Mucosa of rectum (tissue), 2 donors: ENCODE measurements at regions not wholly inside any gene's neighbourhood (a gene's known extent, or its start where the extent isn't known, plus 50 kb on each side); places are given as distances from the start of the nearest gene placed in this dataset.

ENCODE experiments used
- H3K27ac ChIP-seq, 2 donors: one replicate each; pipeline ENCODE4 v1.7.0; 2013; ENCODE audit warnings: inconsistent platforms in 2 of 2, low read depth in 2 of 2, low read length in 2 of 2
- H3K27me3 ChIP-seq, 2 donors: one replicate each; pipeline ENCODE4 v1.7.0; 2013; ENCODE audit warnings: low read length in 2 of 2; ENCODE audit not compliant: control insufficient read depth in 2 of 2, insufficient read depth in 2 of 2
- H3K36me3 ChIP-seq, 2 donors: one replicate each; pipeline ENCODE4 v1.7.0; 2013; ENCODE audit warnings: low read length in 2 of 2; ENCODE audit not compliant: control insufficient read depth in 2 of 2, insufficient read depth in 2 of 2
- H3K4me1 ChIP-seq, 2 donors: one replicate each; pipeline ENCODE4 v1.7.0; 2013; ENCODE audit warnings: low read length in 2 of 2, mild to moderate bottlenecking in 1 of 2; ENCODE audit not compliant: control insufficient read depth in 2 of 2, insufficient read depth in 2 of 2
- H3K4me3 ChIP-seq, 2 donors: one replicate each; pipeline ENCODE4 v1.7.0; 2013; ENCODE audit warnings: low read length in 2 of 2
- H3K9ac ChIP-seq, 2 donors: one replicate each; pipeline ENCODE4 v1.7.0; 2013; ENCODE audit warnings: low read length in 2 of 2, low read depth in 1 of 2, mild to moderate bottlenecking in 1 of 2
- H3K9me3 ChIP-seq, 2 donors: one replicate each; pipeline ENCODE4 v1.7.0; 2013; ENCODE audit warnings: low read length in 2 of 2; ENCODE audit not compliant: control insufficient read depth in 2 of 2
- donor health status: healthy.
- donor health status: Normal muscosa, but diverticular disease.

GRCh38 chr5:74319076-74319475 lies 321.5 kb downstream of the ENC1 start:
- Histone ChIP-seq H3K27ac (no peak overlapping the region), H3K9me3 (no peaks in the 10 kb centered on the region), H3K27me3 (no peaks in the 10 kb centered on the region), H3K4me3 (no peak overlapping the region), H3K9ac (no peak overlapping the region), H3K36me3 (no peaks in the 10 kb centered on the region), H3K4me1 (no peaks in the 10 kb centered on the region)

GRCh38 chr5:74316064-74316603 lies 324.4 kb downstream of the ENC1 start:
- Histone ChIP-seq H3K9me3 (no peaks in the 10 kb centered on the region), H3K4me1 (no peaks in the 10 kb centered on the region), H3K36me3 (no peaks in the 10 kb centered on the region), H3K9ac (no peak overlapping the region), H3K27ac (no peak overlapping the region), H3K27me3 (no peaks in the 10 kb centered on the region), H3K4me3 (no peak overlapping the region)

- no peaks in the 10 kb centered on the region for H3K9me3 ChIP-seq
- H3K27me3 ChIP-seq: no peaks in the 10 kb centered on the region
- no peak overlapping the region for H3K27ac ChIP-seq
- no peaks in the 10 kb centered on the region for H3K4me1 ChIP-seq
- H3K4me3 ChIP-seq: no peak overlapping the region
- no peaks in the 10 kb centered on the region for H3K36me3 ChIP-seq
- H3K9ac ChIP-seq: no peak overlapping the region
Observed at GRCh38 chr5:74314906-74315305, 325.6 kb downstream of the ENC1 start.

DNA sequence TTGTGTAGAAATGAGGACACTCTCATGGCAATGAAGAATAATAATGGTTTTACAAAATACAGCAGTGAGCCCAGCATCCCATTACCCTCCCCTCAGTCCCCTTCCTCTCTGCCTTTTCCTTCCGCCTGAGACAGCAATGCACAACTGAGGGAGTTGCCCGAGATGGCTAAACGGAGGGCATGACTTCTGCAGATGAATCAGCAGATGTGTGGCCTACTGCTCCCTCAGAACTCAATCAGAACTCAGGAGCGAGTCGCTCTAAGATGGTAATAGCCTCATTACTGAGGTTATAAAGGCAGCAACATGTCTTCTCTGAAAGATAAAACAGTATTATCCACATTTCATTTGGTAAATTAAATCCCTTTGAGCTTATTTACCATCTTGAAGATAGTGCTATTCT lies 326.6 kb downstream of the ENC1 start:
- Histone ChIP-seq H3K9me3 (no peaks in the 10 kb centered on the region), H3K4me1 (no peaks in the 10 kb centered on the region), H3K9ac (no peak overlapping the region), H3K4me3 (no peak overlapping the region), H3K27ac (no peak overlapping the region), H3K36me3 (no peaks in the 10 kb centered on the region), H3K27me3 (no peaks in the 10 kb centered on the region)

DNA sequence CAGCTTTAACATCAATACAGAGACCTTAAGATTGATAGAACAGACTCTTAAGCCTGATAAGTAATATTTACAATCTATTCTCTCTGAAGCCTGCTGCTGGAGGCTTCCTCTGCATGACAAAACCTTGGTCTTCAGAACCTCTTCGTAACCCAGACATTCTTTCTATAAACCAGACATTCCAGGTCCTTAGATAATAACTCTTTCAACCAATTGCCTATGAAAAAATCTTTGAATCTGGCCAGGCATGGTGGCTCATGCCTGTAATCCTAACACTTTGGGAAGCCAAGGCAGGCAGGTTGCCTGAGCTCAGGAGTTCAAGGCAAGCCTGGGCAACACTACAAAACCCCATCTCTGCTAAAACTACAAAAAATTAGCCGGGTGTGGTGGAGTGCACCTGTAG lies 327.8 kb downstream of the ENC1 start:
- Histone ChIP-seq H3K4me1 (no peaks in the 10 kb centered on the region), H3K4me3 (no peak overlapping the region), H3K36me3 (no peaks in the 10 kb centered on the region), H3K9ac (no peak overlapping the region), H3K27ac (no peak overlapping the region), H3K27me3 (no peaks in the 10 kb centered on the region), H3K9me3 (no peaks in the 10 kb centered on the region)

DNA sequence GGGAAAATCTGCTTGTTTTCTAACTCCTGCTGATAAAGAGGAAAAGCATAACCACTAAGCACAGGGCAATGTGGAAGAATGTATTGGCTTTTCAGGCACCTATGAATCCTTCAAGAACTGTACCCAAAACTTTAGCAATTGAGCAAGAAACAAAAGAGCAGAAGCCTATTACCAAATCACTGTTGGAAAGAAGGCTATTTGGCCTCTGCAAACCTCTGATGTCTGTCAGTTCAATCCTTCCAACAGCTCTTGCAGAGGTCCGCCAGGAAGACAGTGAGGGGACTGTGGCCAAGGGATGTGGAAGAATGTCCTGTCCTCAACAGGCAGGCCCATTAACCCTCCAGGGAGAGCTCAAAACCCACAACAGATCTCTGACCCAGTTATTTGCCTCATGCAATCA lies 328.6 kb downstream of the ENC1 start:
- Histone ChIP-seq H3K9ac (no peak overlapping the region), H3K4me1 (no peaks in the 10 kb centered on the region), H3K27ac (no peak overlapping the region), H3K4me3 (no peak overlapping the region), H3K27me3 (no peaks in the 10 kb centered on the region), H3K36me3 (no peaks in the 10 kb centered on the region), H3K9me3 (no peaks in the 10 kb centered on the region)

GRCh38 chr5:74310997-74311930 lies 329.3 kb downstream of the ENC1 start:
- Histone ChIP-seq H3K27ac (no peak overlapping the region), H3K4me3 (no peak overlapping the region), H3K9ac (no peak overlapping the region), H3K4me1 (no peaks in the 10 kb centered on the region), H3K27me3 (no peaks in the 10 kb centered on the region), H3K9me3 (no peaks in the 10 kb centered on the region), H3K36me3 (no peaks in the 10 kb centered on the region)

DNA sequence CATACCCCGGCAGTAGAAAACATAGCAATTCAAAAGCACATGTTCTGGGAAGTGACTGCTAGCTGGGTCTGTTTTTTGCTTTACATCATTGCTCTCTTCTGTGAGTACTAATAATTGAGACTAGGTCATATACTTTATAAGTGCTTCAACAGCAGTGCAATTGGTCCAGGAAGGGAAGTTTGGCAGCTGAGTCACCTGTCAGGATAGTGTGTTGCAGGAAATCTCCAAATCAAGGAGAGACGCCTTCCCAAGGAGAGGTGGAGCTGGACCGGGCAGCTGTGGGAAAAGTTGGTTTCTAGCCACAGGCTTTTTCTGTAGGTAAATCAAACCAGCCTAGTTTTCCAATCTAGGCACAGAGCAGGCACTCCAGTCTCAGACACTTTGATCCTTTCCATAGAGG lies 330.1 kb downstream of the ENC1 start:
- H3K4me1 ChIP-seq: no peaks in the 10 kb centered on the region
- H3K36me3 ChIP-seq: no peaks in the 10 kb centered on the region
- H3K27me3 ChIP-seq: no peaks in the 10 kb centered on the region
- H3K9ac ChIP-seq: no peak overlapping the region
- no peak overlapping the region for H3K27ac ChIP-seq
- no peak overlapping the region for H3K4me3 ChIP-seq
- no peaks in the 10 kb centered on the region for H3K9me3 ChIP-seq

DNA sequence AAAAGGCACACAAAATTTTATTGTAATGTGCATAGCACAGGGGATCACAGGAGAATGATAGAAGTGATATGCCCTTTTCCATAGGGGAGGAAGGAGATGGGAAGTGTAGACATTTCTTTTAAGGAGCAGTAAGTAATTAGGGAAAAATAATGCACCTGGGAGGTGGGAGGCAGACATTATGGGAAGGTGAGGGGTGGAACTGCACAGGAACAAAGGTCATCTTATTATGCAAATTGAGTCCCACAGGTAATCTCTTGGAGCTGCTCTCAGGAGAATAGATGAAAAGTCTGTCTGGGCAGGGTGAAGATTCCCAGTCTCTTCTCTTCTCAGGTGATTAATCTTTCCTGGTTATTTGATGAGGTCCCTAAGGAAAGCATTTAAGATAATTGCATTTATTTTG lies 331.5 kb downstream of the ENC1 start:
- no peak overlapping the region for H3K27ac ChIP-seq
- no peaks in the 10 kb centered on the region for H3K9me3 ChIP-seq
- H3K27me3 ChIP-seq: no peaks in the 10 kb centered on the region
- H3K4me1 ChIP-seq: no peaks in the 10 kb centered on the region
- no peak overlapping the region for H3K4me3 ChIP-seq
- H3K36me3 ChIP-seq: no peaks in the 10 kb centered on the region
- no peak overlapping the region for H3K9ac ChIP-seq

- Histone ChIP-seq H3K36me3 (no peaks in the 10 kb centered on the region), H3K9me3 (no peaks in the 10 kb centered on the region), H3K27me3 (no peaks in the 10 kb centered on the region), H3K4me3 (no peak overlapping the region), H3K4me1 (no peaks in the 10 kb centered on the region), H3K9ac (no peak overlapping the region), H3K27ac (no peak overlapping the region)
Observed at GRCh38 chr5:74306845-74307244, 333.7 kb downstream of the ENC1 start.
